Colonic mucosa (tissue), 4 donors: ENCODE measurements at regions not wholly inside any gene's neighbourhood (a gene's known extent, or its start where the extent isn't known, plus 50 kb on each side); places are given as distances from the start of the nearest gene placed in this dataset.

Source experiments
- DNase-seq: peaks from one replicate; pipeline ENCODE4 v3.0.0-alpha.2; 2020
- H3K27ac ChIP-seq: fragments of 200-600 bp; one replicate; pipeline ENCODE4 v1.8.0; 2021
- H3K27me3 ChIP-seq: fragments of 200-600 bp; one replicate; pipeline ENCODE4 v1.8.0; 2021
- H3K36me3 ChIP-seq: fragments of 200-600 bp; one replicate; pipeline ENCODE4 v1.8.0; 2021
- H3K4me1 ChIP-seq: fragments of 200-600 bp; one replicate; pipeline ENCODE4 v1.8.0; 2021; ENCODE audit warnings: mild to moderate bottlenecking
- H3K4me3 ChIP-seq: fragments of 200-600 bp; one replicate; pipeline ENCODE4 v1.8.0; 2021
- H3K9ac ChIP-seq, 2 donors: one replicate each; pipeline ENCODE4 v1.7.0; 2013; ENCODE audit warnings: control low read depth in 2 of 2, low read depth in 2 of 2, low read length in 2 of 2
- H3K9me3 ChIP-seq: fragments of 200-600 bp; one replicate; pipeline ENCODE4 v1.8.0; 2021
- CTCF ChIP-seq: fragments of 200-600 bp; IDR thresholded peaks from one replicate; pipeline ENCODE4 v1.8.0; 2022; ENCODE audit warnings: antibody characterized with exemption, mild to moderate bottlenecking
- intact Hi-C: fragments of 100-400 bp; cut with DNase I; formaldehyde crosslinking; loops from one replicate; pipeline ENCODE4 v1.14.1; 2022
- donor health status: healthy.
- donor health status: DM: no; HTN: no; CAD: no.
- donor health status: DM: no; HTN: no; CAD: no.

- H3K9ac ChIP-seq: no peak overlapping the region
- no peak for DNase-seq
- intact Hi-C loops: no loop called here
- no peaks in the 10 kb centered on the region for H3K36me3 ChIP-seq
- no peaks in the 10 kb centered on the region for H3K4me1 ChIP-seq
- no peak overlapping the region for H3K4me3 ChIP-seq
- no peak for TF ChIP-seq CTCF
- no peak overlapping the region for H3K27ac ChIP-seq
- no peaks in the 10 kb centered on the region for H3K27me3 ChIP-seq
- no peaks in the 10 kb centered on the region for H3K9me3 ChIP-seq
Measured at GRCh38 chr7:136136906-136137454, 159.8 kb upstream of the MTPN start.

- TF ChIP-seq CTCF: no peak
- no peaks in the 10 kb centered on the region for H3K36me3 ChIP-seq
- H3K9me3 ChIP-seq: no peaks in the 10 kb centered on the region
- H3K4me1 ChIP-seq: no peaks in the 10 kb centered on the region
- no peak overlapping the region for H3K27ac ChIP-seq
- H3K4me3 ChIP-seq: no peak overlapping the region
- DNase-seq: no peak
- H3K27me3 ChIP-seq: no peaks in the 10 kb centered on the region
- intact Hi-C loops: no loop called here
- no peak overlapping the region for H3K9ac ChIP-seq
Measured at GRCh38 chr7:136134503-136134902, 157.3 kb upstream of the MTPN start.

DNA sequence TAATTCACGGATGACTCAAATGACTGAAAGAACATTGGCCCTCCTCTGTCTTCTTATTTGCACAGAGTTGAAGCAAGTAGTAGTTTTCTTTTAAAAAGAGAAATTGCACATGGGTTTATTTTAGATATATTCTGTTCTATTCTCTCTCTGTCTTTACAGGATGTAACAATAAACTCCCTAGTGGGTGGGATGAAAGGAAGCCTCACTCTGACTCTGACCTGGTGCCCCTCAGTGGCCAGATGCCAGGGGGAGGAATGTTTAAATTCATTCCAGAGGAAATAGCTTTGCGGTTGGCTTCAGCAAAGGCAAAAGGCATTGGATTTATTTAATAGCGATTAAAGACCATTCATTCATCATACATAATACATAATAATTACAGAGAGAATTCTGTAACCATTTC lies 156.4 kb upstream of the MTPN start:
- TF ChIP-seq CTCF: no peak
- H3K9ac ChIP-seq: no peak overlapping the region
- H3K27me3 ChIP-seq: no peaks in the 10 kb centered on the region
- H3K4me3 ChIP-seq: no peak overlapping the region
- DNase-seq: no peak
- H3K9me3 ChIP-seq: no peaks in the 10 kb centered on the region
- H3K36me3 ChIP-seq: no peaks in the 10 kb centered on the region
- no peak overlapping the region for H3K27ac ChIP-seq
- intact Hi-C loops: no loop called here
- H3K4me1 ChIP-seq: no peaks in the 10 kb centered on the region

- no peaks in the 10 kb centered on the region for H3K36me3 ChIP-seq
- H3K4me3 ChIP-seq: no peak overlapping the region
- DNase-seq: no peak
- no peaks in the 10 kb centered on the region for H3K4me1 ChIP-seq
- no peaks in the 10 kb centered on the region for H3K27me3 ChIP-seq
- no peak for TF ChIP-seq CTCF
- no peak overlapping the region for H3K9ac ChIP-seq
- no peaks in the 10 kb centered on the region for H3K9me3 ChIP-seq
- intact Hi-C loops: no loop called here
- H3K27ac ChIP-seq: no peak overlapping the region
Measured at GRCh38 chr7:136131304-136131630, 154.1 kb upstream of the MTPN start.

- TF ChIP-seq CTCF: no peak
- Histone ChIP-seq H3K9ac (no peak overlapping the region), H3K27ac (no peak overlapping the region), H3K9me3 (no peaks in the 10 kb centered on the region), H3K4me3 (no peak overlapping the region), H3K36me3 (no peaks in the 10 kb centered on the region), H3K27me3 (no peaks in the 10 kb centered on the region), H3K4me1 (no peaks in the 10 kb centered on the region)
- intact Hi-C loops: no loop called here
- no peak for DNase-seq
Measured at GRCh38 chr7:136130511-136131303, 153.5 kb upstream of the MTPN start.
